ENCODE measurements at regions not wholly inside any gene's neighbourhood (a gene's known extent, or its start where the extent isn't known, plus 50 kb on each side); places are given as distances from the start of the nearest gene placed in this dataset.
"Not testable (repeated sequence)": the region's sequence is repeated elsewhere in the genome, so short reads cannot be mapped to it uniquely, and the experiment has no call there.

DNA sequence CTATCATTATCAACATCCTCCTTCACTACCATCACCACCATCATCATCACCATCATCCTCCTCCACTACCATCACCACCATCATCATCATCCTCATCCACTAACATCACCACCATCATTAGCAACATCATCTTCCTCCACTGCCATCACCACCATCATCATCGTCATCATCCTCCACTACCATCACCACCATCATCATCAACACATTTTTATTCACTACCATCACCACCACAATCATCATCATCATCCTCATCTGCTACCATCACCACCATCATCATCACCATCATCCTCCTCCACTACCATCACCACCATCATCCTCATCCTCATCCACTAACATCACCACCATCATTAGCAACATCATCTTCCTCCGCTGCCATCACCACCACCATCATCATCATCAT is 639.2 kb upstream of the RBFOX1 start:
- H3K4me1 ChIP-seq (ENCODE audit: control insufficient read depth, insufficient read depth, low read length); H3K36me3 ChIP-seq (ENCODE audit: control insufficient read depth in 2 of 2, insufficient read depth in 1 of 2, low read length in 2 of 2); CTCF ChIA-PET; H3K9me3 ChIP-seq (ENCODE audit: control insufficient read depth, insufficient read depth, low read depth, low read length); H3K4me3 ChIP-seq (ENCODE audit: low read depth, low read length); H3K27ac ChIP-seq (ENCODE audit: extremely low read depth, low read depth, low read length); POLR2A ChIA-PET: not testable (repeated sequence)
- peak; percentile 84 for TF ChIP-seq ZNF513 (tag by site-specific recombination; IDR thresholded peaks at IDR 0.05)

GRCh38 chr16:6692874-6693273 is 639.8 kb upstream of the RBFOX1 start:
- peak; percentile 10 for TF ChIP-seq ZBTB26 (tag by site-specific recombination; optimal IDR thresholded peaks at IDR 0.05)
- TF ChIP-seq, protein P1, sequence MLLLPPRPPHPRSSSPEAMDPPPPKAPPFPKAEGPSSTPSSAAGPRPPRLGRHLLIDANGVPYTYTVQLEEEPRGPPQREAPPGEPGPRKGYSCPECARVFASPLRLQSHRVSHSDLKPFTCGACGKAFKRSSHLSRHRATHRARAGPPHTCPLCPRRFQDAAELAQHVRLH (tag by site-specific recombination; IDR thresholded peaks at IDR 0.05): no peak
- peak; percentile 67 for TF ChIP-seq ZNF513 (tag by site-specific recombination; IDR thresholded peaks at IDR 0.05)
- TF ChIP-seq ZFP69B (tag by site-specific recombination; IDR thresholded peaks at IDR 0.05): no peak
- TF ChIP-seq ZNF555 (tag by site-specific recombination; conservative IDR thresholded peaks at IDR 0.05): no peak
- CTCF ChIA-PET: no interaction called here
- H3K27ac ChIP-seq (ENCODE audit: extremely low read depth, low read depth, low read length): no peak overlapping the region
- H3K36me3 ChIP-seq (ENCODE audit: control insufficient read depth in 2 of 2, insufficient read depth in 1 of 2, low read length in 2 of 2): no peaks in the 10 kb centered on the region
- no peaks in the 10 kb centered on the region for H3K4me1 ChIP-seq (ENCODE audit: control insufficient read depth, insufficient read depth, low read length)
- POLR2A ChIA-PET: no interaction called here
- H3K4me3 ChIP-seq (ENCODE audit: low read depth, low read length): no peak overlapping the region
- H3K9me3 ChIP-seq (ENCODE audit: control insufficient read depth, insufficient read depth, low read depth, low read length): no peaks in the 10 kb centered on the region

- no peaks in the 10 kb centered on the region for H3K4me1 ChIP-seq (ENCODE audit: control insufficient read depth, insufficient read depth, low read length)
- ChIA-PET POLR2A (no interaction called here), CTCF (interaction anchor here (1.1 kb wide), 1 partner anchor 9 kb away, joined by 3 read pairs; no protein-coding TSS in a partner anchor)
- H3K27ac ChIP-seq (ENCODE audit: extremely low read depth, low read depth, low read length): no peak overlapping the region
- no peaks in the 10 kb centered on the region for H3K36me3 ChIP-seq (ENCODE audit: control insufficient read depth in 2 of 2, insufficient read depth in 1 of 2, low read length in 2 of 2)
- no peak for TF ChIP-seq ZNF433 (tag by site-specific recombination; IDR thresholded peaks at IDR 0.05; ENCODE audit: low read depth)
- no peaks in the 10 kb centered on the region for H3K9me3 ChIP-seq (ENCODE audit: control insufficient read depth, insufficient read depth, low read depth, low read length)
- H3K4me3 ChIP-seq (ENCODE audit: low read depth, low read length): no peak overlapping the region
Measured at GRCh38 chr16:6690741-6691140, 641.9 kb upstream of the RBFOX1 start.

GRCh38 chr16:6689643-6690042 is 643.0 kb upstream of the RBFOX1 start:
- no peaks in the 10 kb centered on the region for H3K4me1 ChIP-seq (ENCODE audit: control insufficient read depth, insufficient read depth, low read length)
- no peak overlapping the region for H3K27ac ChIP-seq (ENCODE audit: extremely low read depth, low read depth, low read length)
- POLR2A ChIA-PET: no interaction called here
- no peaks in the 10 kb centered on the region for H3K9me3 ChIP-seq (ENCODE audit: control insufficient read depth, insufficient read depth, low read depth, low read length)
- no peaks in the 10 kb centered on the region for H3K36me3 ChIP-seq (ENCODE audit: control insufficient read depth in 2 of 2, insufficient read depth in 1 of 2, low read length in 2 of 2)
- H3K4me3 ChIP-seq (ENCODE audit: low read depth, low read length): no peak overlapping the region
- CTCF ChIA-PET: interaction anchor here (0.6 kb wide), 2 partner anchors 1022 to 1299 kb away, joined by 3 to 4 read pairs; no protein-coding TSS in a partner anchor
- TF ChIP-seq ZNF623 (tag by site-specific recombination; IDR thresholded peaks at IDR 0.05) (no peak), ZNF654 (tag by site-specific recombination; IDR thresholded peaks at IDR 0.05; ENCODE audit: low read depth) (no peak), GLIS1 (tag by site-specific recombination; IDR thresholded peaks at IDR 0.05) (no peak), ZNF670 (tag by site-specific recombination; IDR thresholded peaks at IDR 0.05; ENCODE audit: low read depth) (no peak), ZNF146 (tag by site-specific recombination; IDR thresholded peaks at IDR 0.05) (no peak), MYNN (tag by site-specific recombination; IDR thresholded peaks at IDR 0.05; ENCODE audit: borderline replicate concordance) (no peak), ZNF791 (tag by site-specific recombination; IDR thresholded peaks at IDR 0.05) (no peak), ZNF239 (tag by site-specific recombination; IDR thresholded peaks at IDR 0.05) (no peak), ZNF610 (tag by site-specific recombination; IDR thresholded peaks at IDR 0.05; ENCODE audit: borderline replicate concordance) (no peak), INSM2 (tag by site-specific recombination; IDR thresholded peaks at IDR 0.05) (no peak), ZNF529 (tag by site-specific recombination; IDR thresholded peaks at IDR 0.05; ENCODE audit: insufficient replicate concordance) (no peak), ZNF560 (tag by site-specific recombination; IDR thresholded peaks at IDR 0.05; ENCODE audit: borderline replicate concordance) (no peak), ZNF280D (tag by site-specific recombination; IDR thresholded peaks at IDR 0.05) (no peak)

Data from HEK293 (cell line).